ENCODE measurements at regions not wholly inside any gene's neighbourhood (a gene's known extent, or its start where the extent isn't known, plus 50 kb on each side); places are given as distances from the start of the nearest gene placed in this dataset.
"Not testable (repeated sequence)": the region's sequence is repeated elsewhere in the genome, so short reads cannot be mapped to it uniquely, and the experiment has no call there.

GRCh38 chr9:80970377-80970776 lies 719.0 kb downstream of the TLE1 start:
- not testable (repeated sequence) for H2AFZ ChIP-seq (ENCODE audit: low read length, unreplicated experiment); H3K27me3 ChIP-seq (ENCODE audit: insufficient read depth, low read length); H3K27ac ChIP-seq (ENCODE audit: low read depth, low read length); H3K79me2 ChIP-seq (ENCODE audit: control insufficient read depth, insufficient read depth, low read length, unreplicated experiment); H3K4me3 ChIP-seq (ENCODE audit: low read depth, low read length); H3K36me3 ChIP-seq (ENCODE audit: insufficient read depth, low read length); H3K4me1 ChIP-seq (ENCODE audit: control insufficient read depth, insufficient read depth, low read length, unreplicated experiment)

GRCh38 chr9:80968611-80969010 lies 720.7 kb downstream of the TLE1 start:
- Histone ChIP-seq H2AFZ (ENCODE audit: low read length, unreplicated experiment) (no peak overlapping the region), H3K27ac (ENCODE audit: low read depth, low read length) (no peak overlapping the region), H3K4me1 (ENCODE audit: control insufficient read depth, insufficient read depth, low read length, unreplicated experiment) (no peaks in the 10 kb centered on the region), H3K27me3 (ENCODE audit: insufficient read depth, low read length) (no peaks in the 10 kb centered on the region), H3K79me2 (ENCODE audit: control insufficient read depth, insufficient read depth, low read length, unreplicated experiment) (no peaks in the 10 kb centered on the region), H3K36me3 (ENCODE audit: insufficient read depth, low read length) (no peaks in the 10 kb centered on the region), H3K4me3 (ENCODE audit: low read depth, low read length) (no peak overlapping the region)

GRCh38 chr9:80964914-80965313 lies 724.4 kb downstream of the TLE1 start:
- H3K36me3 ChIP-seq (ENCODE audit: insufficient read depth, low read length), result no peaks in the 10 kb centered on the region
- H3K27me3 ChIP-seq (ENCODE audit: insufficient read depth, low read length), result no peaks in the 10 kb centered on the region
- no peak overlapping the region for H3K27ac ChIP-seq (ENCODE audit: low read depth, low read length)
- H2AFZ ChIP-seq (ENCODE audit: low read length, unreplicated experiment), result no peak overlapping the region
- H3K79me2 ChIP-seq (ENCODE audit: control insufficient read depth, insufficient read depth, low read length, unreplicated experiment), result no peaks in the 10 kb centered on the region
- H3K4me3 ChIP-seq (ENCODE audit: low read depth, low read length), result no peak overlapping the region
- no peaks in the 10 kb centered on the region for H3K4me1 ChIP-seq (ENCODE audit: control insufficient read depth, insufficient read depth, low read length, unreplicated experiment)

- no peaks in the 10 kb centered on the region for H3K36me3 ChIP-seq (ENCODE audit: insufficient read depth, low read length)
- no peak overlapping the region for H2AFZ ChIP-seq (ENCODE audit: low read length, unreplicated experiment)
- H3K4me1 ChIP-seq (ENCODE audit: control insufficient read depth, insufficient read depth, low read length, unreplicated experiment), result no peaks in the 10 kb centered on the region
- no peaks in the 10 kb centered on the region for H3K79me2 ChIP-seq (ENCODE audit: control insufficient read depth, insufficient read depth, low read length, unreplicated experiment)
- H3K27me3 ChIP-seq (ENCODE audit: insufficient read depth, low read length), result no peaks in the 10 kb centered on the region
- no peak overlapping the region for H3K4me3 ChIP-seq (ENCODE audit: low read depth, low read length)
- H3K27ac ChIP-seq (ENCODE audit: low read depth, low read length), result no peak overlapping the region
These were observed 725.0 kb downstream of the TLE1 start for GRCh38 chr9:80964374-80964773.

GRCh38 chr9:80957801-80958200 lies 731.5 kb downstream of the TLE1 start:
- Histone ChIP-seq H2AFZ (ENCODE audit: low read length, unreplicated experiment) (no peak overlapping the region), H3K4me1 (ENCODE audit: control insufficient read depth, insufficient read depth, low read length, unreplicated experiment) (no peaks in the 10 kb centered on the region), H3K27ac (ENCODE audit: low read depth, low read length) (no peak overlapping the region)

GRCh38 chr9:80954521-80954920 lies 734.8 kb downstream of the TLE1 start:
- no peak overlapping the region for H3K27ac ChIP-seq (ENCODE audit: low read depth, low read length)
- H3K79me2 ChIP-seq (ENCODE audit: control insufficient read depth, insufficient read depth, low read length, unreplicated experiment), result no peaks in the 10 kb centered on the region
- no peaks in the 10 kb centered on the region for H3K4me1 ChIP-seq (ENCODE audit: control insufficient read depth, insufficient read depth, low read length, unreplicated experiment)

More at GRCh38 chr9:80957801-80958200, 731.5 kb downstream of the TLE1 start:
- no peaks in the 10 kb centered on the region for H3K27me3 ChIP-seq (ENCODE audit: insufficient read depth, low read length)
- H3K4me3 ChIP-seq (ENCODE audit: low read depth, low read length), result no peak overlapping the region
- H3K79me2 ChIP-seq (ENCODE audit: control insufficient read depth, insufficient read depth, low read length, unreplicated experiment), result no peaks in the 10 kb centered on the region
- H3K36me3 ChIP-seq (ENCODE audit: insufficient read depth, low read length), result no peaks in the 10 kb centered on the region

GRCh38 chr9:80952363-80952922 lies 736.9 kb downstream of the TLE1 start:
- H3K36me3 ChIP-seq (ENCODE audit: insufficient read depth, low read length), result no peaks in the 10 kb centered on the region
- H3K4me1 ChIP-seq (ENCODE audit: control insufficient read depth, insufficient read depth, low read length, unreplicated experiment), result no peaks in the 10 kb centered on the region
- no peak overlapping the region for H3K27ac ChIP-seq (ENCODE audit: low read depth, low read length)
- H3K27me3 ChIP-seq (ENCODE audit: insufficient read depth, low read length), result no peaks in the 10 kb centered on the region
- H3K4me3 ChIP-seq (ENCODE audit: low read depth, low read length), result no peak overlapping the region
- no peaks in the 10 kb centered on the region for H3K79me2 ChIP-seq (ENCODE audit: control insufficient read depth, insufficient read depth, low read length, unreplicated experiment)
- no peak overlapping the region for H2AFZ ChIP-seq (ENCODE audit: low read length, unreplicated experiment)

More at GRCh38 chr9:80954521-80954920, 734.8 kb downstream of the TLE1 start:
- Histone ChIP-seq H3K4me3 (ENCODE audit: low read depth, low read length) (no peak overlapping the region), H3K36me3 (ENCODE audit: insufficient read depth, low read length) (no peaks in the 10 kb centered on the region), H3K27me3 (ENCODE audit: insufficient read depth, low read length) (no peaks in the 10 kb centered on the region), H2AFZ (ENCODE audit: low read length, unreplicated experiment) (no peak overlapping the region)

- no peaks in the 10 kb centered on the region for H3K36me3 ChIP-seq (ENCODE audit: insufficient read depth, low read length)
- H2AFZ ChIP-seq (ENCODE audit: low read length, unreplicated experiment), result no peak overlapping the region
- H3K27ac ChIP-seq (ENCODE audit: low read depth, low read length), result no peak overlapping the region
- H3K4me3 ChIP-seq (ENCODE audit: low read depth, low read length), result no peak overlapping the region
- H3K79me2 ChIP-seq (ENCODE audit: control insufficient read depth, insufficient read depth, low read length, unreplicated experiment), result no peaks in the 10 kb centered on the region
- no peaks in the 10 kb centered on the region for H3K4me1 ChIP-seq (ENCODE audit: control insufficient read depth, insufficient read depth, low read length, unreplicated experiment)
- no peaks in the 10 kb centered on the region for H3K27me3 ChIP-seq (ENCODE audit: insufficient read depth, low read length)
These were observed 737.7 kb downstream of the TLE1 start for GRCh38 chr9:80951675-80952074.

GRCh38 chr9:80948876-80949275 lies 740.5 kb downstream of the TLE1 start:
- Histone ChIP-seq H3K4me3 (ENCODE audit: low read depth, low read length) (no peak overlapping the region), H3K36me3 (ENCODE audit: insufficient read depth, low read length) (no peaks in the 10 kb centered on the region), H3K27ac (ENCODE audit: low read depth, low read length) (no peak overlapping the region), H3K79me2 (ENCODE audit: control insufficient read depth, insufficient read depth, low read length, unreplicated experiment) (no peaks in the 10 kb centered on the region), H2AFZ (ENCODE audit: low read length, unreplicated experiment) (no peak overlapping the region), H3K27me3 (ENCODE audit: insufficient read depth, low read length) (no peaks in the 10 kb centered on the region), H3K4me1 (ENCODE audit: control insufficient read depth, insufficient read depth, low read length, unreplicated experiment) (no peaks in the 10 kb centered on the region)

- Histone ChIP-seq H3K36me3 (ENCODE audit: insufficient read depth, low read length) (no peaks in the 10 kb centered on the region), H3K4me3 (ENCODE audit: low read depth, low read length) (no peak overlapping the region), H3K4me1 (ENCODE audit: control insufficient read depth, insufficient read depth, low read length, unreplicated experiment) (no peaks in the 10 kb centered on the region), H3K27me3 (ENCODE audit: insufficient read depth, low read length) (no peaks in the 10 kb centered on the region), H3K79me2 (ENCODE audit: control insufficient read depth, insufficient read depth, low read length, unreplicated experiment) (no peaks in the 10 kb centered on the region), H2AFZ (ENCODE audit: low read length, unreplicated experiment) (no peak overlapping the region), H3K27ac (ENCODE audit: low read depth, low read length) (no peak overlapping the region)
These were observed 741.3 kb downstream of the TLE1 start for GRCh38 chr9:80948066-80948465.

- Histone ChIP-seq H3K27me3 (ENCODE audit: insufficient read depth, low read length) (no peaks in the 10 kb centered on the region), H3K4me1 (ENCODE audit: control insufficient read depth, insufficient read depth, low read length, unreplicated experiment) (no peaks in the 10 kb centered on the region)
These were observed 742.7 kb downstream of the TLE1 start for GRCh38 chr9:80946496-80947170.

More at GRCh38 chr9:80946496-80947170, 742.7 kb downstream of the TLE1 start:
- H3K27ac ChIP-seq (ENCODE audit: low read depth, low read length), result no peak overlapping the region
- no peak overlapping the region for H2AFZ ChIP-seq (ENCODE audit: low read length, unreplicated experiment)
- H3K4me3 ChIP-seq (ENCODE audit: low read depth, low read length), result no peak overlapping the region
- H3K36me3 ChIP-seq (ENCODE audit: insufficient read depth, low read length), result no peaks in the 10 kb centered on the region
- no peaks in the 10 kb centered on the region for H3K79me2 ChIP-seq (ENCODE audit: control insufficient read depth, insufficient read depth, low read length, unreplicated experiment)
